Fibroblast of lung (primary cell): ENCODE measurements at regions not wholly inside any gene's neighbourhood (a gene's known extent, or its start where the extent isn't known, plus 50 kb on each side); places are given as distances from the start of the nearest gene placed in this dataset.
A peak's percentile ranks its signal among the peaks of the same experiment; 100 is the strongest.
"Not testable (repeated sequence)": the region's sequence is repeated elsewhere in the genome, so short reads cannot be mapped to it uniquely, and the experiment has no call there.

Experiments
- DNase-seq, 2 donors: peaks; one replicate each; pipeline versions ENCODE4 v3.0.0 to v3.0.0-alpha.2; 2010; ENCODE audit warnings: low read depth in 2 of 2
- H2AFZ ChIP-seq: 2 replicates; pipeline ENCODE4 v1.5.1; 2012; ENCODE audit warnings: low read length, control low read depth, inconsistent platforms
- H3K27ac ChIP-seq: 2 replicates; pipeline ENCODE4 v1.5.1; 2011; ENCODE audit warnings: low read length, control low read depth; ENCODE audit not compliant: insufficient read depth
- H3K27me3 ChIP-seq: 2 replicates; pipeline ENCODE4 v1.5.1; 2011; ENCODE audit warnings: mild to moderate bottlenecking, low read length; ENCODE audit not compliant: control insufficient read depth, insufficient read depth
- H3K36me3 ChIP-seq: 2 replicates; pipeline ENCODE4 v1.5.1; 2011; ENCODE audit warnings: low read length; ENCODE audit not compliant: control insufficient read depth, insufficient read depth
- H3K4me1 ChIP-seq: 2 replicates; pipeline ENCODE4 v1.5.1; 2011; ENCODE audit warnings: low read length; ENCODE audit not compliant: control insufficient read depth, insufficient read depth; ENCODE audit errors: extremely low read depth
- H3K4me2 ChIP-seq: 2 replicates; pipeline ENCODE4 v1.5.1; 2011; ENCODE audit warnings: low read length, control low read depth; ENCODE audit not compliant: insufficient read depth; ENCODE audit errors: extremely low read depth
- H3K4me3 ChIP-seq, 4 experiments: fragments of 200-600 bp in 1 of 4; sonication (generic) in 1 of 4; replicated peaks in 1 of 4; 2 replicates each; pipeline ENCODE4 v1.5.1; 2011 to 2016; ENCODE audit warnings: low read length in 4 of 4, low read depth in 3 of 4, mild to moderate bottlenecking in 3 of 4, control low read depth in 2 of 4, inconsistent platforms in 1 of 4, mixed read lengths in 1 of 4; ENCODE audit not compliant: insufficient read depth in 1 of 4; ENCODE audit errors: control extremely low read depth in 1 of 4
- H3K79me2 ChIP-seq: 2 replicates; pipeline ENCODE4 v1.5.1; 2012; ENCODE audit warnings: mild to moderate bottlenecking, low read length, inconsistent platforms; ENCODE audit not compliant: control insufficient read depth, insufficient read depth
- H3K9ac ChIP-seq: 2 replicates; pipeline ENCODE4 v1.5.1; 2011; ENCODE audit warnings: mild to moderate bottlenecking, low read length, control low read depth; ENCODE audit not compliant: insufficient read depth
- H3K9me3 ChIP-seq: 2 replicates; pipeline ENCODE4 v1.5.1; 2012; ENCODE audit warnings: low read depth, low read length; ENCODE audit not compliant: control insufficient read depth, insufficient read depth
- H4K20me1 ChIP-seq: 2 replicates; pipeline ENCODE4 v1.5.1; 2011; ENCODE audit warnings: low read length; ENCODE audit not compliant: control insufficient read depth, insufficient read depth; ENCODE audit errors: extremely low read depth
- CTCF ChIP-seq, 2 donors: IDR thresholded peaks in 1 of 2; conservative IDR thresholded peaks in 1 of 2; 1 replicate in 1 of 2; 2 replicates in 1 of 2; pipeline ENCODE4 v1.5.1; 2011 to 2012; ENCODE audit warnings: low read length in 2 of 2, control low read depth in 1 of 2, inconsistent platforms in 1 of 2, low read depth in 1 of 2, mild to moderate bottlenecking in 1 of 2
- EZH2 ChIP-seq: IDR thresholded peaks from 2 replicates; pipeline ENCODE4 v1.5.1; 2012; ENCODE audit warnings: low read length, control low read depth, mild to moderate bottlenecking; ENCODE audit errors: missing control alignments

DNA sequence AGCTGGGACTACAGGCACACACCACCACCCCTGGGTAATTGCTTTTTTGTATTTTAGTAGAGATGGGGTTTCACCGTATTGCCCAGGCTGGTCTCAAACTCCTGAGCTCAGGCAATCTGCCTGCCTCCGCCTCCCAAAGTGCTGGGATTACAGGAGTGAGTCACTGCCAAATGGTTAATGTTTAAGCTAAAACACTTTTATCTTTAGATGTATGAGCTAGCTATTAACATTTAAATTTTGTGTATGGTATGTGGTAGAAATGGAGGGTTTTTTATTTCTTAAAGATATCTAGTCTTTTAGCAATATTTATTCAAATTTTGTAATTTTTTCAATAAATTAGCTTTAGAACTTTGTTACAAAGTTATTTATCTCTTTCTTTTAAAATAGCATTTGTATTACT lies 1659.8 kb upstream of the ADGRL3 start:
- no peak overlapping the region for H3K27ac ChIP-seq
- H3K9me3 ChIP-seq: no peaks in the 10 kb centered on the region
- no peaks in the 10 kb centered on the region for H4K20me1 ChIP-seq
- TF ChIP-seq CTCF (conservative IDR thresholded peaks at IDR 0.05 in 1 of 2, IDR thresholded peaks at IDR 0.05 in 1 of 2; ENCODE audit: low read depth in 1 of 2, low read length in 2 of 2) (no peak), EZH2 (no peak)
- no peak overlapping the region for H3K9ac ChIP-seq
- no peaks in the 10 kb centered on the region for H3K27me3 ChIP-seq
- no peak for DNase-seq
- H2AFZ ChIP-seq: no peak overlapping the region
- H3K4me1 ChIP-seq: no peaks in the 10 kb centered on the region
- H3K4me3 ChIP-seq: no peak overlapping the region
- no peaks in the 10 kb centered on the region for H3K36me3 ChIP-seq
- no peaks in the 10 kb centered on the region for H3K79me2 ChIP-seq
- H3K4me2 ChIP-seq: no peak overlapping the region

- Histone ChIP-seq H3K9ac (no peak overlapping the region), H3K4me1 (no peaks in the 10 kb centered on the region), H3K4me3 (no peak overlapping the region), H2AFZ (no peak overlapping the region), H3K4me2 (peak overlapping the region; percentile 26), H3K9me3 (no peaks in the 10 kb centered on the region), H3K27ac (no peak overlapping the region), H3K36me3 (no peaks in the 10 kb centered on the region), H3K27me3 (no peaks in the 10 kb centered on the region), H4K20me1 (no peaks in the 10 kb centered on the region), H3K79me2 (no peaks in the 10 kb centered on the region)
- TF ChIP-seq CTCF (conservative IDR thresholded peaks at IDR 0.05 in 1 of 2, IDR thresholded peaks at IDR 0.05 in 1 of 2; ENCODE audit: low read depth in 1 of 2, low read length in 2 of 2) (no peak), EZH2 (no peak)
- peak in 1 of 2 donors; percentile 33 for DNase-seq
Observed at GRCh38 chr4:59553063-59553720, 1646.9 kb upstream of the ADGRL3 start.

- Histone ChIP-seq H3K27ac (no peak overlapping the region), H3K4me3 (no peak overlapping the region), H3K27me3 (no peaks in the 10 kb centered on the region), H3K4me2 (peak overlapping the region; percentile 26), H2AFZ (no peak overlapping the region), H3K9ac (no peak overlapping the region), H3K4me1 (no peaks in the 10 kb centered on the region), H3K36me3 (no peaks in the 10 kb centered on the region), H4K20me1 (no peaks in the 10 kb centered on the region), H3K79me2 (no peaks in the 10 kb centered on the region), H3K9me3 (no peaks in the 10 kb centered on the region)
- TF ChIP-seq CTCF (conservative IDR thresholded peaks at IDR 0.05 in 1 of 2, IDR thresholded peaks at IDR 0.05 in 1 of 2; ENCODE audit: low read depth in 1 of 2, low read length in 2 of 2) (no peak), EZH2 (no peak)
- DNase-seq: peak; percentile 11 to 61
Observed at GRCh38 chr4:59553721-59554091, 1646.4 kb upstream of the ADGRL3 start.

DNA sequence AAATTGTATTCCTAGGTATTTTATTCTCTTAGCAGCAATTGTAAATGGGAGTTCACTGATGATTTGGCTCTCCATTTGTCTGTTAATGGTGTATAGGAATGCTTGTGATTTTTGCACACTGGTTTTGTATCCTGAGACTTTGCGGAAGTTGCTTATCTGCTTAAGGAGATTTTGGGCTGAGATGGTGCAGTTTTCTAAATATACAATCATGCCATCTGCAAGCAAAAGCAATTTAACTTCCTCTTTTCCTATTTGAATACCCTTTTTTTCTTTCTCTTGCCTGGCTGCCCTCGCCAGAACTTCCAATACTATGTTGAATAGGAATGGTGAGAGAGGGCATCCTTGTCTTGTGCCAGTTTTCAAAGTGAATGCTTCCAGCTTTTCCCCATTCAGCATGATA lies 1643.9 kb upstream of the ADGRL3 start:
- not testable (repeated sequence) for H2AFZ ChIP-seq, H3K27ac ChIP-seq, DNase-seq, H3K79me2 ChIP-seq, H3K36me3 ChIP-seq, H3K9ac ChIP-seq, H3K4me1 ChIP-seq, H3K4me2 ChIP-seq, H3K9me3 ChIP-seq, H4K20me1 ChIP-seq, H3K27me3 ChIP-seq, H3K4me3 ChIP-seq

DNA sequence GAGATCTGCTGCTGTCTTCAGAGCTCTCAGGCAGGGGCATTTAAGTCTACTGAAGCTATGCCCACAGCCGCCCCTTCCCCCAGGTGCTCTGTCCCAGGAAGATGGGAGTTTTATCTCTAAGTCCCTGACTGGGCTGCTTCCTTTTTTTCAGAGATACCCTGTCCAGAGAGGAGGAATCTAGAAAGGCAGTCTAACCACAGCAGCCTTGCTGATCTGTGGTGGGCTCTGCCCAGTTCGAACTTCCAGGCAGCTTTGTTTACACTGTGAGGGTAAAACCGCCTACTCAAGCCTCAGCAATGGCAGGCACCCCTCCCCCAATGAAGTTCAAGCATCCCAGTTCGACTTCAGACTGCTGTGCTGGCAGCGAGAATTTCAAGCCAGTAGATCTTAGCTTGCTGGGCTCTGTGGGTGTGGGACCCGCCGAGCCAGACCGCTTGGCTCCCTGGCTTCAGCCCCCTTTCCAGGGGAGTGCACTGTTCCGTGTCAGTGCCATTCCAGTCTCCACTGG lies 1639.9 kb upstream of the ADGRL3 start:
- H3K4me1 ChIP-seq, H3K79me2 ChIP-seq, H3K9ac ChIP-seq, H2AFZ ChIP-seq, H3K27me3 ChIP-seq, H3K36me3 ChIP-seq, H4K20me1 ChIP-seq, H3K9me3 ChIP-seq, H3K27ac ChIP-seq, H3K4me2 ChIP-seq, H3K4me3 ChIP-seq, DNase-seq: not testable (repeated sequence)
